ENCODE measurements at regions not wholly inside any gene's neighbourhood (a gene's known extent, or its start where the extent isn't known, plus 50 kb on each side); places are given as distances from the start of the nearest gene placed in this dataset.

DNA sequence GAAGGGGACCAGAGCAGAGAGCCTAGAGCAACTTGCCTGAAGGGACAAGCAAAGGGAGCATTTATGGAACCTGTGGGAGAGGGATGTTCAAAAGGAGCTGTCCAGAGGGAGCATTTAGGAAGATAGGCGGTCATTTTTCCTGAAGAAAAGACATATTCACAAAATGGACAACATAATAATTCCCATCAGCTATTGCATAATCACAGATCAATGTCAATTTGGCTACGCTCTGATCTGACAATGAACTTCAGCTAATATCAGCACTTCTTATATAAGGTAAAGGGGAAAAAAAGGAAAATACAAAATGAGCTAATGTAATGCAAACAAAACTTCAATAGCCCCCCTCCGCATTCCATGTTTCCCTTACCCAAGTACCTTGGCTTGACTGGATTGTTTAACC lies 291.1 kb upstream of the CDH7 start:
- no peak for TF ChIP-seq CTCF (IDR thresholded peaks at IDR 0.05; ENCODE audit: insufficient read depth, low read length, poor library complexity, severe bottlenecking)
- Histone ChIP-seq H3K27me3 (ENCODE audit: control insufficient read depth, insufficient read depth, low read length) (no peaks in the 10 kb centered on the region), H3K4me3 (ENCODE audit: low read depth, low read length) (no peak overlapping the region), H3K36me3 (ENCODE audit: control insufficient read depth, insufficient read depth, low read length) (no peaks in the 10 kb centered on the region)
- DNase-seq (ENCODE audit: low read depth) = no peak

GRCh38 chr18:65458871-65459270 lies 291.9 kb upstream of the CDH7 start:
- no peak for DNase-seq (ENCODE audit: low read depth)
- no peak for TF ChIP-seq CTCF (IDR thresholded peaks at IDR 0.05; ENCODE audit: insufficient read depth, low read length, poor library complexity, severe bottlenecking)
- H3K27me3 ChIP-seq (ENCODE audit: control insufficient read depth, insufficient read depth, low read length) = no peaks in the 10 kb centered on the region
- no peak overlapping the region for H3K4me3 ChIP-seq (ENCODE audit: low read depth, low read length)
- H3K36me3 ChIP-seq (ENCODE audit: control insufficient read depth, insufficient read depth, low read length) = no peaks in the 10 kb centered on the region

- DNase-seq (ENCODE audit: low read depth) = no peak
- no peaks in the 10 kb centered on the region for H3K36me3 ChIP-seq (ENCODE audit: control insufficient read depth, insufficient read depth, low read length)
- peak; percentile 13 for TF ChIP-seq CTCF (IDR thresholded peaks at IDR 0.05; ENCODE audit: insufficient read depth, low read length, poor library complexity, severe bottlenecking)
- no peaks in the 10 kb centered on the region for H3K27me3 ChIP-seq (ENCODE audit: control insufficient read depth, insufficient read depth, low read length)
- no peak overlapping the region for H3K4me3 ChIP-seq (ENCODE audit: low read depth, low read length)
Measured at GRCh38 chr18:65439188-65439587, 311.6 kb upstream of the CDH7 start.

GRCh38 chr18:65436430-65436829 lies 314.4 kb upstream of the CDH7 start:
- H3K36me3 ChIP-seq (ENCODE audit: control insufficient read depth, insufficient read depth, low read length) = no peaks in the 10 kb centered on the region
- no peak for DNase-seq (ENCODE audit: low read depth)
- H3K4me3 ChIP-seq (ENCODE audit: low read depth, low read length) = no peak overlapping the region
- H3K27me3 ChIP-seq (ENCODE audit: control insufficient read depth, insufficient read depth, low read length) = no peaks in the 10 kb centered on the region
- peak; percentile 10 for TF ChIP-seq CTCF (IDR thresholded peaks at IDR 0.05; ENCODE audit: insufficient read depth, low read length, poor library complexity, severe bottlenecking)

- TF ChIP-seq CTCF (IDR thresholded peaks at IDR 0.05; ENCODE audit: insufficient read depth, low read length, poor library complexity, severe bottlenecking) = no peak
- H3K27me3 ChIP-seq (ENCODE audit: control insufficient read depth, insufficient read depth, low read length) = no peaks in the 10 kb centered on the region
- no peaks in the 10 kb centered on the region for H3K36me3 ChIP-seq (ENCODE audit: control insufficient read depth, insufficient read depth, low read length)
- DNase-seq (ENCODE audit: low read depth) = no peak
- H3K4me3 ChIP-seq (ENCODE audit: low read depth, low read length) = no peak overlapping the region
Measured at GRCh38 chr18:65435534-65435933, 315.3 kb upstream of the CDH7 start.

DNA sequence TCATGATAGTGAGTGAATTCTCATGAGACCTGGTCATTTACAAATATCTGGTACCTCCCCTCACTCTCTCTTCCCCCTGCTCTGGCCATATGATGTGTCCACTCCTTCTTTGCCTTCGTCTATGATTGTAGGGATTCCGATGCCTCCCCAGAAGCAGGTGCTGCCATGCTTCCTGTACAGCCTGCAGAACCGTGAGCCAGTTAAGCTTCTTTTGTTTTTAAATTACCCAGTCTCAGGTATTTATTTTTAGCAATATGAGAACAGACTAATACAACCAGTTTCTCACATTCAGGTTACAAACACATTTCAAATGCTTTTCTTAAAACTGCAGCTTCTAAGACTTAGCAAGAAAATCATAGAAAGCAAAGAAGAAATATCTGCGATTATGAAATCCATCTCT lies 321.2 kb upstream of the CDH7 start:
- no peak overlapping the region for H3K4me3 ChIP-seq (ENCODE audit: low read depth, low read length)
- TF ChIP-seq CTCF (IDR thresholded peaks at IDR 0.05; ENCODE audit: insufficient read depth, low read length, poor library complexity, severe bottlenecking) = no peak
- DNase-seq (ENCODE audit: low read depth) = no peak
- no peaks in the 10 kb centered on the region for H3K27me3 ChIP-seq (ENCODE audit: control insufficient read depth, insufficient read depth, low read length)
- H3K36me3 ChIP-seq (ENCODE audit: control insufficient read depth, insufficient read depth, low read length) = no peaks in the 10 kb centered on the region

Data from kidney epithelial cell (primary cell).